ENCODE measurements at regions not wholly inside any gene's neighbourhood (a gene's known extent, or its start where the extent isn't known, plus 50 kb on each side); places are given as distances from the start of the nearest gene placed in this dataset.

- no peak for TF ChIP-seq CTCF (IDR thresholded peaks at IDR 0.05; ENCODE audit: low read length)
- no peak for TF ChIP-seq EZH2 (optimal IDR thresholded peaks at IDR 0.05; ENCODE audit: low read depth, low read length)
These were observed 474.7 kb downstream of the HAPSTR1 start for GRCh38 chr16:9566099-9566498.
